SK-MEL-5 (cell line): ENCODE measurements at regions not wholly inside any gene's neighbourhood (a gene's known extent, or its start where the extent isn't known, plus 50 kb on each side); places are given as distances from the start of the nearest gene placed in this dataset.
A peak's percentile ranks its signal among the peaks of the same experiment; 100 is the strongest.

ENCODE experiments used
- DNase-seq: peaks from one replicate; pipeline ENCODE4 v3.0.0-alpha.2; 2016; ENCODE audit warnings: low read depth, low spot score
- in situ Hi-C: cut with HindIII; loops from 2 replicates; pipeline ENCODE4 v1.10.0; 2016; ENCODE audit warnings: low sequenced_read_pairs, high pct_unique_total_duplicates, low pct_unique_long_range_greater_than_20kb

- in situ Hi-C loops, result no loop called here
- DNase-seq, result no peak
These were observed 450.3 kb downstream of the INHBA start for GRCh38 chr7:41252551-41252950.

DNA sequence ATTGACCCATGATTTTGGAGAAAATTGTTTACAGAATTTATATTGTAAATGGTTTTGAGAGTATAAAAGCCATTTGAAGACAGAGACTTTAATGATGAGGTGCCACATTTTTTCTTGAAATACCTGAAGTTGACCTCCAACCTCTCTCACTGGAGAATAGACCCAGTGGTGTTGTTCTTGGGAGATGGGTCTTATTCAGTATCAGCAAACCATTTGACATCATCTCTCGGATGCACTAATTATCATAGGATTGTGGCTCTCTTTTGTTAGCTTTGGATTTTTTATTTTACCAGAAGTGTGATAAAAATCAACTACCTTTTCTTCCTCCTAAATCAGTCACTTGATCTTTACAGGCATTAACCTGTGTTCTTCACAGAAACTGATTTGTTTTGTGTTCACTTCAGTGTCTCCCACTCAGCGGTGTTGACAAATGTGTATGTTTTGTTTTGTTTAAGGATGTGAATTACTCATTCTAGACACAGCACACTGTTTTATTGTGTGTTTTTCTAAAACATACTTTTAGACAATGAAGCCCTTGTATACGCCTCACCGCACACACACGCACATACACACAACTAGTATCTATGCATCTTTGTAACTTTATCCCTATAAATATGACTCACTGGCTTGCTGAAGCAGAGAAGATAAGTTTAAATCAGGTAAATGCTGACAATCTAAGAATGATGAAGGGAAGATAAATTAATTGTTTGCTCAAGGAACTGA lies 455.6 kb downstream of the INHBA start:
- DNase-seq, result peak; percentile 98
- in situ Hi-C loops, result no loop called here

- no peak for DNase-seq
- in situ Hi-C loops, result no loop called here
These were observed 457.0 kb downstream of the INHBA start for GRCh38 chr7:41245916-41246315.

DNA sequence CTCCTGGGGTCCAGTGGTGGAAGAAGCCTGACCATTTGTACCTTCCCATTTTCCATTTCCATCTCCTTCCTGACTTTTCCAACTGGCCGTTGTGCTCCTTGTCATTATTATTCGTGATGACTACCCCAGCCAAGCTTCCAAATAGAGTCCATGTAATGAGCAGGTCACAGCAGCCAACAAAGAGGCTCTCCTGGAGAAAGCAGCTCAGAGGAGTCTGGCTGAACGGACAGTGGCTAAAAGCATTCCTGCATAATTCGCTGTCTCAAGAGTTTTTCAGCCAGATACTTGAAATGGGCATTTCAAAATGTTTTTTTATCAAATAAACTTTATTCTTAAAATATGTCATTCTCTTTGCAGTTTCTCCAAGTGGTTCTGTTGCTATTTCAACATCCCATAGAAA lies 458.6 kb downstream of the INHBA start:
- no peak for DNase-seq
- in situ Hi-C loops, result no loop called here

- in situ Hi-C loops, result no loop called here
- peak; percentile 38 for DNase-seq
These were observed 461.2 kb downstream of the INHBA start for GRCh38 chr7:41241641-41242040.

GRCh38 chr7:41239596-41239995 lies 463.3 kb downstream of the INHBA start:
- in situ Hi-C loops, result no loop called here

GRCh38 chr7:41238851-41239331 lies 464.0 kb downstream of the INHBA start:
- no peak for DNase-seq
- in situ Hi-C loops, result no loop called here

More at GRCh38 chr7:41239596-41239995, 463.3 kb downstream of the INHBA start:
- DNase-seq, result no peak

- in situ Hi-C loops, result no loop called here
These were observed 464.9 kb downstream of the INHBA start for GRCh38 chr7:41237956-41238355.

DNA sequence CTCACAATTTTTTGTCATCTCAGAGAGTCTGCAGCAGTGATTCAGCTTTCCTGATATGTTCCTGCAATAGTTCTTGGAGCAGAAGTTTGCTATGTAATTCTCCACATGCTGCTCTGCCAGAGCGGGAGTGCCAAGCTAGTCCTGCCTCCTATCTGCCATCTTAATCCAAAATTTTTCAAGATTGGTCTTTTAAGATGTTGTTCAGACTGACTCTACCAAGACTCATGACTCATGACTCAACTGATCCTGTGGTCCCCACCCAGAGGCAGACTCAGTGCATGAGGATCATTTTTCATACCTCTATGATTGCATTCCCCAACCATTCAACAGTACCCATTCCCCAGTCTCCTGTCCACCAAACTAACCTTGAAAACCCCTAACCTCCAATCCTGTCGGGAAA lies 470.8 kb downstream of the INHBA start:
- in situ Hi-C loops, result no loop called here
- no peak for DNase-seq

More at GRCh38 chr7:41237956-41238355, 464.9 kb downstream of the INHBA start:
- no peak for DNase-seq

GRCh38 chr7:41224063-41224763 lies 478.7 kb downstream of the INHBA start:
- DNase-seq, result no peak
- in situ Hi-C loops, result no loop called here

GRCh38 chr7:41222746-41223145 lies 480.1 kb downstream of the INHBA start:
- no peak for DNase-seq
- in situ Hi-C loops, result no loop called here

DNA sequence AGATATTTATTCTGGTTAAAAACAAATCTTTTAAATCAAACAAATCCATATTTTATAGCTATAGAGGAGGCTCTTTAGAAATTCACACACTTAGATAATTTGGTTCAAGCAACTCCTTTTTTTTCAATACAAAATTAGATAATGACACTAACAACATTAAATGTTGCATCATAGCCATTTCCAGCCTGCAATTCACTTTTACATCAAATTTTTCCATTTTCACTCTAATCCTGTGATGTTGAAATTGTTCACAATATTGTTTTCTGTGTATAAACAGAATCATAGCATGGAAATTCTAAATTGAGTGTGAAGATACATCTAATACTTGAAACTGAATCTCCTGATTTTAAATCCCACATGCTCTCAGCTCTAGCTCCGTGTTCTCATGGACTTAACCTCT lies 482.6 kb downstream of the INHBA start:
- DNase-seq, result no peak
- in situ Hi-C loops, result no loop called here

DNA sequence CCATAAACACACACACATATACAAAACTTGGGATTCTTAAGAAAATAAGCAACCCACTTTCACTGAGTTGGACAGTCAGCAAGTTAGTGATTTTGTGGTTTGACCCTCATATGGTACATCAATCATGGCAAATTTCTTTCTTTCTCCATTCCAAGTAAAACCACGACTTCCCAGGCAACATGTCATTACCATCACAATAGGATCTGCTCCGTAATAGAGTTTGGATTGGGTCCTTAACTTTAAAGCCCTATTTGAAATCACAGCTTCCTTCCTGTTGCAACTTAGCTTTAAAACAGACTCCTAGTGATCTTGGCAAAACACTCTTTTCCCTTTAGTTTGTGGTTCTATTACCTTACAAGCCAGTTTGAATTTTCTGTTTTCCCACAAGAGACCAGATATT lies 483.6 kb downstream of the INHBA start:
- in situ Hi-C loops, result no loop called here
- no peak for DNase-seq

DNA sequence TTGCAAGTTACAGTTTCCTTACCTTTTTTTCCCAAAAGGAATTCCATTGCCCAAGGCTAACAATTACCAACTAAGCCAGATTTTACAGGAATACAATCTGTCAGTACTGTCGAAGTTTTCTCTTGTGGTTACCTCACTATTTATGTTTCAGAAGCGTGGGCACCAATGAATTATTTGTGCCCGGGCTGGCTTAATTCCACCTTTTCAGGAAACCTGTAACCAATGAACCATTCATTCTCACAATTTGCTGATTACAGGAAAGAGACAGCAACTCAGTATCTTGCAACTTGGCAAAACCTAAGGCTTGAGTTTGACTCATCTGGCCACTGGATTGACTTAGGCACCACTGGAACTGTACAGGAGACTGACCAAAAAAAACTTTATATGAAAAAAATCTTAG lies 485.6 kb downstream of the INHBA start:
- no peak for DNase-seq
- in situ Hi-C loops, result no loop called here

GRCh38 chr7:41207141-41207540 lies 495.7 kb downstream of the INHBA start:
- in situ Hi-C loops, result no loop called here
- DNase-seq, result peak; percentile 17

GRCh38 chr7:41206267-41206666 lies 496.6 kb downstream of the INHBA start:
- in situ Hi-C loops, result no loop called here
- DNase-seq, result no peak

DNA sequence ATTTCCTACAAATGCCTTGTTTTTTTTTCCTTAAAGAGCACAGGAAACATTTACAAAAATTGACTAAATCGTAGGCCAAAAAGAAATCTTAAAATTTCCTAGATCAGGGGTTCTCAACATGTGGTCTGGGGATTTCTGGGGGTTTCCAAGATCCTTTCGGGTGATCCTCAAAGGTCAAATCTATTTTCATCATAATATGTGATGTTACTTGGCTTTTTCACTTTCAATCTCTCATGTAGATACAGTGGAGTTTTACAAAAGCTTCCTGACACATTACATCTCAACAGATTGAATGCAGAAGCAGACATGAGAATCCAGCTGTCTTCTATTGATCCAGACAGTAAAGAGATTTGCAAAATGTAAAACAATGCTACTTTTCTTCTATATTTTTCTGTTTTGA lies 497.3 kb downstream of the INHBA start:
- in situ Hi-C loops, result no loop called here
- DNase-seq, result no peak

DNA sequence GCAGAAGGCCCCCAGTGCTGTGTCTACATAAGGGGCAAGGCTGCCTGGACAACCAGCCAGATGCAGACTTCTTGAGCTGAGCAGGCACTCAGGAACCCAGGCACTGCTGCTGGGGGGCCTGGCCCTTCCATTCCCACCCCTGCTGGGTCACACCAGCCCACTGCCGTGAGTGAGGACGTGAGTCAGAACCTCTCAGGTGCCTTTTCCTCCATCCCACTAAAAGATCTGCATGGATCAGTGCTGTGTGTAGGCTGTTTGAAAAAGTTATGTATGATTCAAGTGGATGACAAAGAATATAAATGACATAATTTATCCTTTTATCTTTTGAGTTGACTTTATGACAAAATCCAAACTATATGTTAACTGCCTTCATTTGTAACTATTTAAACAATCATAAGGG lies 499.3 kb downstream of the INHBA start:
- DNase-seq, result no peak
- in situ Hi-C loops, result no loop called here

- DNase-seq, result no peak
- in situ Hi-C loops, result no loop called here
These were observed 501.9 kb downstream of the INHBA start for GRCh38 chr7:41201021-41201420.
